BLaER1 (cell line): ENCODE measurements at regions not wholly inside any gene's neighbourhood (a gene's known extent, or its start where the extent isn't known, plus 50 kb on each side); places are given as distances from the start of the nearest gene placed in this dataset.
A peak's percentile ranks its signal among the peaks of the same experiment; 100 is the strongest.

Experiments used
- H3K27ac ChIP-seq: shearing (Covaris generic); formaldehyde crosslinking; 2 replicates; pipeline ENCODE4 v1.8.1; 2022
- H3K27me3 ChIP-seq: shearing (Covaris generic); formaldehyde crosslinking; 2 replicates; pipeline ENCODE4 v1.8.1; 2022
- H3K36me3 ChIP-seq: shearing (Covaris generic); formaldehyde crosslinking; 2 replicates; pipeline ENCODE4 v1.8.1; 2022
- H3K4me1 ChIP-seq: shearing (Covaris generic); formaldehyde crosslinking; 2 replicates; pipeline ENCODE4 v1.8.1; 2022
- H3K4me2 ChIP-seq: shearing (Covaris generic); formaldehyde crosslinking; 2 replicates; pipeline ENCODE4 v1.8.1; 2022
- H3K4me3 ChIP-seq: shearing (Covaris generic); formaldehyde crosslinking; 2 replicates; pipeline ENCODE4 v1.8.1; 2022
- H3K9ac ChIP-seq: shearing (Covaris generic); formaldehyde crosslinking; 2 replicates; pipeline ENCODE4 v1.8.1; 2022
- H3K9me3 ChIP-seq: shearing (Covaris generic); formaldehyde crosslinking; 2 replicates; pipeline ENCODE4 v1.8.1; 2022
- H4K20me1 ChIP-seq: shearing (Covaris generic); formaldehyde crosslinking; 2 replicates; pipeline ENCODE4 v1.8.1; 2022
- Cebpa-rat ChIP-seq: shearing (Covaris generic); IDR thresholded peaks from 2 replicates; pipeline ENCODE4 v1.8.1; 2022

- Histone ChIP-seq H3K27me3 (no peaks in the 10 kb centered on the region), H4K20me1 (no peaks in the 10 kb centered on the region), H3K9me3 (no peaks in the 10 kb centered on the region), H3K4me2 (no peak overlapping the region), H3K36me3 (no peaks in the 10 kb centered on the region), H3K4me1 (peaks cover 42% of the 10 kb centered on the region), H3K4me3 (no peak overlapping the region), H3K27ac (no peak overlapping the region), H3K9ac (no peak overlapping the region)
- no peak for TF ChIP-seq Cebpa-rat
Observed at GRCh38 chr20:40753472-40753871, 64.4 kb upstream of the MAFB start.

- peaks cover 40% of the 10 kb centered on the region for H3K4me1 ChIP-seq
- H3K9me3 ChIP-seq: no peaks in the 10 kb centered on the region
- H3K27ac ChIP-seq: no peak overlapping the region
- no peaks in the 10 kb centered on the region for H4K20me1 ChIP-seq
- no peaks in the 10 kb centered on the region for H3K27me3 ChIP-seq
- no peak for TF ChIP-seq Cebpa-rat
- H3K4me3 ChIP-seq: no peak overlapping the region
- H3K9ac ChIP-seq: no peak overlapping the region
- H3K4me2 ChIP-seq: no peak overlapping the region
- no peaks in the 10 kb centered on the region for H3K36me3 ChIP-seq
Observed at GRCh38 chr20:40754339-40754943, 65.4 kb upstream of the MAFB start.

GRCh38 chr20:40757087-40757486 lies 68.1 kb upstream of the MAFB start:
- Histone ChIP-seq H3K4me1 (peaks cover 17% of the 10 kb centered on the region), H3K9ac (no peak overlapping the region), H3K4me2 (peak overlapping the region; percentile 29), H3K4me3 (no peak overlapping the region), H3K27ac (no peak overlapping the region), H3K27me3 (no peaks in the 10 kb centered on the region), H3K9me3 (no peaks in the 10 kb centered on the region), H4K20me1 (no peaks in the 10 kb centered on the region), H3K36me3 (no peaks in the 10 kb centered on the region)
- TF ChIP-seq Cebpa-rat: no peak

- Histone ChIP-seq H3K4me2 (no peak overlapping the region), H3K27me3 (no peaks in the 10 kb centered on the region), H3K9ac (no peak overlapping the region), H3K4me1 (peaks cover 18% of the 10 kb centered on the region), H3K9me3 (no peaks in the 10 kb centered on the region), H4K20me1 (no peaks in the 10 kb centered on the region), H3K4me3 (no peak overlapping the region), H3K36me3 (no peaks in the 10 kb centered on the region), H3K27ac (no peak overlapping the region)
- TF ChIP-seq Cebpa-rat: no peak
Observed at GRCh38 chr20:40758790-40759189, 69.8 kb upstream of the MAFB start.

- Histone ChIP-seq H3K27me3 (no peaks in the 10 kb centered on the region), H3K4me1 (peaks cover 18% of the 10 kb centered on the region), H3K36me3 (no peaks in the 10 kb centered on the region), H3K9ac (no peak overlapping the region), H3K27ac (no peak overlapping the region), H3K4me3 (no peak overlapping the region), H4K20me1 (no peaks in the 10 kb centered on the region), H3K4me2 (no peak overlapping the region), H3K9me3 (no peaks in the 10 kb centered on the region)
- TF ChIP-seq Cebpa-rat: no peak
Observed at GRCh38 chr20:40760399-40760798, 71.4 kb upstream of the MAFB start.

- Histone ChIP-seq H3K27ac (no peak overlapping the region), H3K27me3 (no peaks in the 10 kb centered on the region), H3K4me1 (peaks cover 19% of the 10 kb centered on the region), H3K36me3 (no peaks in the 10 kb centered on the region), H3K9me3 (no peaks in the 10 kb centered on the region), H3K4me2 (no peak overlapping the region), H3K4me3 (no peak overlapping the region), H4K20me1 (no peaks in the 10 kb centered on the region), H3K9ac (no peak overlapping the region)
- TF ChIP-seq Cebpa-rat: no peak
Observed at GRCh38 chr20:40763646-40764295, 74.7 kb upstream of the MAFB start.

GRCh38 chr20:40765814-40766480 lies 76.9 kb upstream of the MAFB start:
- no peak overlapping the region for H3K27ac ChIP-seq
- peak overlapping the region; percentile 60 for H3K4me2 ChIP-seq
- no peaks in the 10 kb centered on the region for H3K27me3 ChIP-seq
- H3K36me3 ChIP-seq: no peaks in the 10 kb centered on the region
- H4K20me1 ChIP-seq: no peaks in the 10 kb centered on the region
- peaks cover 19% of the 10 kb centered on the region for H3K4me1 ChIP-seq
- no peak for TF ChIP-seq Cebpa-rat
- H3K9me3 ChIP-seq: no peaks in the 10 kb centered on the region
- no peak overlapping the region for H3K9ac ChIP-seq
- H3K4me3 ChIP-seq: no peak overlapping the region

- Histone ChIP-seq H3K4me3 (no peak overlapping the region), H3K27me3 (no peaks in the 10 kb centered on the region), H4K20me1 (no peaks in the 10 kb centered on the region), H3K36me3 (no peaks in the 10 kb centered on the region), H3K27ac (no peak overlapping the region), H3K4me2 (peak overlapping the region; percentile 60; the same call in 1 of the 2 replicates), H3K9ac (no peak overlapping the region), H3K9me3 (no peaks in the 10 kb centered on the region), H3K4me1 (peaks cover 19% of the 10 kb centered on the region)
- TF ChIP-seq Cebpa-rat: no peak
Observed at GRCh38 chr20:40766790-40767614, 78.0 kb upstream of the MAFB start.

- Histone ChIP-seq H3K4me3 (no peak overlapping the region), H3K36me3 (no peaks in the 10 kb centered on the region), H3K9ac (no peak overlapping the region), H3K27ac (no peak overlapping the region), H3K27me3 (no peaks in the 10 kb centered on the region), H3K9me3 (no peaks in the 10 kb centered on the region), H4K20me1 (no peaks in the 10 kb centered on the region), H3K4me2 (no peak overlapping the region), H3K4me1 (peaks cover 19% of the 10 kb centered on the region)
- no peak for TF ChIP-seq Cebpa-rat
Observed at GRCh38 chr20:40767615-40767924, 78.5 kb upstream of the MAFB start.

- TF ChIP-seq Cebpa-rat: no peak
Observed at GRCh38 chr20:40768105-40768504, 79.1 kb upstream of the MAFB start.

More at GRCh38 chr20:40768105-40768504, 79.1 kb upstream of the MAFB start:
- H3K4me3 ChIP-seq: no peak overlapping the region
- H3K9me3 ChIP-seq: no peaks in the 10 kb centered on the region
- H3K9ac ChIP-seq: no peak overlapping the region
- H3K27me3 ChIP-seq: no peaks in the 10 kb centered on the region
- H3K4me2 ChIP-seq: no peak overlapping the region
- H3K4me1 ChIP-seq: peaks cover 16% of the 10 kb centered on the region
- H3K36me3 ChIP-seq: no peaks in the 10 kb centered on the region
- H4K20me1 ChIP-seq: no peaks in the 10 kb centered on the region
- H3K27ac ChIP-seq: no peak overlapping the region
